ENCODE measurements at regions not wholly inside any gene's neighbourhood (a gene's known extent, or its start where the extent isn't known, plus 50 kb on each side); places are given as distances from the start of the nearest gene placed in this dataset.

DNA sequence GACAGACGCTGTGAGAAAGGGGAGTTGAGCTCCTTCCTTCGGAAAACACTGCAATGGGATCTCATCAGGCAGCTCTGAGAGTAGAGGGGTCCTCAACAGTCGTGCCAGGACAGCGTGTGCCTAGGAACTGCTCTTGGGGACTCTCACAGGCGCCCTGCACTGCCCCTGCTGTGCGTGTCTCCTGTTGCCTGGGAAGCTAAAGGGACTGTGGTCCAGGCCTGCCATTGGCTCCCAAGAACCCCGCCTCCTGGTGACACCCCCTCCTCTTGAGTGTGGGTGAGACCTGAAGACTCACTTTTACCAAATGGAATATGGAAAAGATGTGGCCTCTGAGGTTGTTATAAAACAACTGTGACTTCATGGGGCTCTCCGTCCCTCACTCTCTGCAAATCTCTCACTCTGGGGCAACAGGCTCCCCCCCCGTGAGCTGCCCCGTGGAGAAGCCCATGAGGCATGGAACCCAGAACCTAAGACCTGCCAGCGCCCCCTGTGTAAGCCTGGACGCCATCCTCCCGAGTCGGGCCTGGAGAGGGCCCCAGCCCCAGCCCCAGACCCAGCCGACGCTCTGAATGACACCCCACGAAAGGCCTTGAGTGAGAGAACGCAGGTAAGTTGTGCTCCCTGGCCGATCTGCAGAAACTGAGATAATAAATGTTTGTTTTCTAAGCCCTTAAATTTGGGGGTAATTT is 302.7 kb downstream of the FGF9 start:
- TF ChIP-seq, protein P1, sequence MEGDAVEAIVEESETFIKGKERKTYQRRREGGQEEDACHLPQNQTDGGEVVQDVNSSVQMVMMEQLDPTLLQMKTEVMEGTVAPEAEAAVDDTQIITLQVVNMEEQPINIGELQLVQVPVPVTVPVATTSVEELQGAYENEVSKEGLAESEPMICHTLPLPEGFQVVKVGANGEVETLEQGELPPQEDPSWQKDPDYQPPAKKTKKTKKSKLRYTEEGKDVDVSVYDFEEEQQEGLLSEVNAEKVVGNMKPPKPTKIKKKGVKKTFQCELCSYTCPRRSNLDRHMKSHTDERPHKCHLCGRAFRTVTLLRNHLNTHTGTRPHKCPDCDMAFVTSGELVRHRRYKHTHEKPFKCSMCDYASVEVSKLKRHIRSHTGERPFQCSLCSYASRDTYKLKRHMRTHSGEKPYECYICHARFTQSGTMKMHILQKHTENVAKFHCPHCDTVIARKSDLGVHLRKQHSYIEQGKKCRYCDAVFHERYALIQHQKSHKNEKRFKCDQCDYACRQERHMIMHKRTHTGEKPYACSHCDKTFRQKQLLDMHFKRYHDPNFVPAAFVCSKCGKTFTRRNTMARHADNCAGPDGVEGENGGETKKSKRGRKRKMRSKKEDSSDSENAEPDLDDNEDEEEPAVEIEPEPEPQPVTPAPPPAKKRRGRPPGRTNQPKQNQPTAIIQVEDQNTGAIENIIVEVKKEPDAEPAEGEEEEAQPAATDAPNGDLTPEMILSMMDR (IDR thresholded peaks at IDR 0.05; ENCODE audit: extremely low read depth in 1 of 2, insufficient read depth in 1 of 2, low read depth in 1 of 2, low read length in 2 of 2), result no peak
- TF ChIP-seq EZH2 (IDR thresholded peaks at IDR 0.05; ENCODE audit: borderline replicate concordance, low read depth, low read length, severe bottlenecking), result no peak
- no peak for TF ChIP-seq POLR2A (IDR thresholded peaks at IDR 0.05; ENCODE audit: low read depth, low read length)
- no peak for TF ChIP-seq MYC (IDR thresholded peaks at IDR 0.05; ENCODE audit: low read depth, low read length)
- TF ChIP-seq MAX (IDR thresholded peaks at IDR 0.05; ENCODE audit: insufficient read depth, insufficient read length), result no peak

Measured in endothelial cell of umbilical vein (primary cell).